ENCODE measurements at regions not wholly inside any gene's neighbourhood (a gene's known extent, or its start where the extent isn't known, plus 50 kb on each side); places are given as distances from the start of the nearest gene placed in this dataset.

DNA sequence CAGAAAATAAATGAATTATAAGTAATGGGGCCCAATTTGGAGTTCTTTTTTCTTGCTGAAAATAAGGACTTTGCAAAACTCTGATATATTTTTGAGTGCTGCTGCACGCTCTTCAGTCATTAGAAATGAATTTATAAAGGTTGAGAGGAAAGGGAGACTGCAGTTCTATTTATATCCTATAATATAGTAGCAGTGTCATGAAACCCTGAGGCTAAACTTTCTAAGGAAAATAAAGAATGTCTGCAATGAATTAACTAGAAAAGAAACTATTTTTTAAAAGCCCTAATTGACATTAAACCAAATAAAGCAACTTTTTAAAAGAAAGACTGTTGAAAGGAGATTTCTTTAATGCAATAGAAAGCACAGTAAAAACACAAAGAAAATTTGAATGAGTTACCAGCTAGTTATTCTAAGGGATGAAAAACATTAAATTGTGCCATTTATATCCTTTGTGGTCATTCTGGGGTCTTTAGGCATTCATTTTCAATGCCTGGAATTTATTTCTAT lies 1072.8 kb upstream of the TMEFF2 start:
- Mint-ChIP-seq H3K9me3 (ENCODE audit: unreplicated experiment) (no peaks in the 10 kb centered on the region), H3K4me3 (ENCODE audit: unreplicated experiment) (no peak overlapping the region), H3K27ac (ENCODE audit: low read depth, unreplicated experiment) (no peak overlapping the region), H3K36me3 (ENCODE audit: insufficient read depth, unreplicated experiment) (no peaks in the 10 kb centered on the region), H3K4me1 (ENCODE audit: insufficient read depth, unreplicated experiment) (no peaks in the 10 kb centered on the region), H3K27me3 (ENCODE audit: insufficient read depth, unreplicated experiment) (no peaks in the 10 kb centered on the region)
- ChIA-PET CTCF (no interaction called here), POLR2A (no interaction called here)
- TF ChIP-seq, protein P1, sequence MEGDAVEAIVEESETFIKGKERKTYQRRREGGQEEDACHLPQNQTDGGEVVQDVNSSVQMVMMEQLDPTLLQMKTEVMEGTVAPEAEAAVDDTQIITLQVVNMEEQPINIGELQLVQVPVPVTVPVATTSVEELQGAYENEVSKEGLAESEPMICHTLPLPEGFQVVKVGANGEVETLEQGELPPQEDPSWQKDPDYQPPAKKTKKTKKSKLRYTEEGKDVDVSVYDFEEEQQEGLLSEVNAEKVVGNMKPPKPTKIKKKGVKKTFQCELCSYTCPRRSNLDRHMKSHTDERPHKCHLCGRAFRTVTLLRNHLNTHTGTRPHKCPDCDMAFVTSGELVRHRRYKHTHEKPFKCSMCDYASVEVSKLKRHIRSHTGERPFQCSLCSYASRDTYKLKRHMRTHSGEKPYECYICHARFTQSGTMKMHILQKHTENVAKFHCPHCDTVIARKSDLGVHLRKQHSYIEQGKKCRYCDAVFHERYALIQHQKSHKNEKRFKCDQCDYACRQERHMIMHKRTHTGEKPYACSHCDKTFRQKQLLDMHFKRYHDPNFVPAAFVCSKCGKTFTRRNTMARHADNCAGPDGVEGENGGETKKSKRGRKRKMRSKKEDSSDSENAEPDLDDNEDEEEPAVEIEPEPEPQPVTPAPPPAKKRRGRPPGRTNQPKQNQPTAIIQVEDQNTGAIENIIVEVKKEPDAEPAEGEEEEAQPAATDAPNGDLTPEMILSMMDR (IDR thresholded peaks at IDR 0.05; ENCODE audit: unreplicated experiment) = no peak
- intact Hi-C loops (cut with micrococcal nuclease) = no loop called here
- BruUV-seq (replicated peaks) = no TSS peak
- no peak for DNase-seq (ENCODE audit: unreplicated experiment)

GRCh38 chr2:193253014-193253530 lies 1058.3 kb upstream of the TMEFF2 start:
- Mint-ChIP-seq H3K4me3 (ENCODE audit: unreplicated experiment) (no peak overlapping the region), H3K36me3 (ENCODE audit: insufficient read depth, unreplicated experiment) (no peaks in the 10 kb centered on the region), H3K4me1 (ENCODE audit: insufficient read depth, unreplicated experiment) (peaks cover 5% of the 10 kb centered on the region), H3K27me3 (ENCODE audit: insufficient read depth, unreplicated experiment) (no peaks in the 10 kb centered on the region), H3K9me3 (ENCODE audit: unreplicated experiment) (no peaks in the 10 kb centered on the region), H3K27ac (ENCODE audit: low read depth, unreplicated experiment) (no peak overlapping the region)
- ChIA-PET POLR2A (no interaction called here), CTCF (interaction anchor here (0.7 kb wide), 1 partner anchor 44 kb away, joined by 3 read pairs; no protein-coding TSS in a partner anchor)
- DNase-seq (ENCODE audit: unreplicated experiment) = no peak
- BruUV-seq (replicated peaks) = no TSS peak
- TF ChIP-seq, protein P1 (IDR thresholded peaks at IDR 0.05; ENCODE audit: unreplicated experiment) = no peak
- intact Hi-C loops (cut with micrococcal nuclease) = no loop called here

GRCh38 chr2:193251909-193252308 lies 1057.2 kb upstream of the TMEFF2 start:
- TF ChIP-seq, protein P1 (IDR thresholded peaks at IDR 0.05; ENCODE audit: unreplicated experiment) = no peak
- peak; percentile 6 for DNase-seq (ENCODE audit: unreplicated experiment)
- no TSS peak for BruUV-seq (replicated peaks)
- CTCF ChIA-PET = interaction anchor here (0.6 kb wide), 1 partner anchor 61 kb away, joined by 3 read pairs; no protein-coding TSS in a partner anchor
- H3K36me3 Mint-ChIP-seq (ENCODE audit: insufficient read depth, unreplicated experiment) = no peaks in the 10 kb centered on the region
- H3K27ac Mint-ChIP-seq (ENCODE audit: low read depth, unreplicated experiment) = no peak overlapping the region
- intact Hi-C loops (cut with micrococcal nuclease) = no loop called here
- no peaks in the 10 kb centered on the region for H3K27me3 Mint-ChIP-seq (ENCODE audit: insufficient read depth, unreplicated experiment)
- POLR2A ChIA-PET = no interaction called here
- H3K4me1 Mint-ChIP-seq (ENCODE audit: insufficient read depth, unreplicated experiment) = peaks cover 5% of the 10 kb centered on the region
- H3K4me3 Mint-ChIP-seq (ENCODE audit: unreplicated experiment) = no peak overlapping the region
- H3K9me3 Mint-ChIP-seq (ENCODE audit: unreplicated experiment) = no peaks in the 10 kb centered on the region

GRCh38 chr2:193250389-193250788 lies 1055.7 kb upstream of the TMEFF2 start:
- ChIA-PET POLR2A (interaction anchor here (0.7 kb wide), 1 partner anchor 401 kb away, joined by 3 read pairs; no protein-coding TSS in a partner anchor), CTCF (no interaction called here)
- no peak overlapping the region for H3K27ac Mint-ChIP-seq (ENCODE audit: low read depth, unreplicated experiment)
- intact Hi-C loops (cut with micrococcal nuclease) = no loop called here
- no TSS peak for BruUV-seq (replicated peaks)
- TF ChIP-seq, protein P1 (IDR thresholded peaks at IDR 0.05; ENCODE audit: unreplicated experiment) = no peak
- H3K9me3 Mint-ChIP-seq (ENCODE audit: unreplicated experiment) = no peaks in the 10 kb centered on the region
- no peak for DNase-seq (ENCODE audit: unreplicated experiment)
- no peaks in the 10 kb centered on the region for H3K27me3 Mint-ChIP-seq (ENCODE audit: insufficient read depth, unreplicated experiment)
- no peak overlapping the region for H3K4me3 Mint-ChIP-seq (ENCODE audit: unreplicated experiment)
- peaks cover 5% of the 10 kb centered on the region for H3K4me1 Mint-ChIP-seq (ENCODE audit: insufficient read depth, unreplicated experiment)
- H3K36me3 Mint-ChIP-seq (ENCODE audit: insufficient read depth, unreplicated experiment) = no peaks in the 10 kb centered on the region
